GM13977 (cell line): ENCODE measurements at regions not wholly inside any gene's neighbourhood (a gene's known extent, or its start where the extent isn't known, plus 50 kb on each side); places are given as distances from the start of the nearest gene placed in this dataset.

Experiments
- DNase-seq: peaks from one replicate; pipeline ENCODE4 v3.0.0; 2012; ENCODE audit warnings: low spot score
- CTCF ChIP-seq: IDR thresholded peaks from 2 replicates; pipeline ENCODE4 v1.5.1; 2012; ENCODE audit warnings: mild to moderate bottlenecking, control low read depth; ENCODE audit not compliant: insufficient read depth; ENCODE audit errors: extremely low read depth, missing control alignments
- in situ Hi-C: fragments of 300-500 bp; cut with MboI; formaldehyde crosslinking; loops from one replicate; pipeline ENCODE4 v1.12.0; 2022; ENCODE audit warnings: low sequenced_read_pairs, low pct_unique_long_range_greater_than_20kb, mixed read lengths, inconsistent platforms; ENCODE audit not compliant: unreplicated experiment

GRCh38 chrY:11293392-11293791 is 1407.6 kb upstream of the USP9Y start:
- TF ChIP-seq CTCF, result no peak
- in situ Hi-C loops, result no loop called here
- DNase-seq, result no peak

GRCh38 chrY:11334151-11334550 is 1366.9 kb upstream of the USP9Y start:
- TF ChIP-seq CTCF, result no peak
- peak; percentile 33 for DNase-seq
- in situ Hi-C loops, result no loop called here
